NCI-H2107 treated with DMSO at 0.1 percent for 48 hours (cell line): ENCODE measurements at regions not wholly inside any gene's neighbourhood (a gene's known extent, or its start where the extent isn't known, plus 50 kb on each side); places are given as distances from the start of the nearest gene placed in this dataset.
"Not testable (repeated sequence)": the region's sequence is repeated elsewhere in the genome, so short reads cannot be mapped to it uniquely, and the experiment has no call there.

Experiments used
- DNase-seq: peaks from one replicate; lab custom pipeline; 2025; ENCODE audit not compliant: unreplicated experiment; lab: John Stamatoyannopoulos, UW

GRCh38 chrX:25618248-25618647 lies 519.9 kb upstream of the MAGEB18 start:
- no peak for DNase-seq

GRCh38 chrX:25640276-25640675 lies 497.9 kb upstream of the MAGEB18 start:
- DNase-seq, result no peak

GRCh38 chrX:25646156-25646555 lies 492.0 kb upstream of the MAGEB18 start:
- no peak for DNase-seq

GRCh38 chrX:25648790-25649189 lies 489.4 kb upstream of the MAGEB18 start:
- DNase-seq, result no peak

- no peak for DNase-seq
These were observed 487.8 kb upstream of the MAGEB18 start for GRCh38 chrX:25650216-25650820.

GRCh38 chrX:25659317-25659716 lies 478.8 kb upstream of the MAGEB18 start:
- DNase-seq, result no peak

- DNase-seq, result no peak
These were observed 474.4 kb upstream of the MAGEB18 start for GRCh38 chrX:25663701-25664100.

- no peak for DNase-seq
These were observed 472.7 kb upstream of the MAGEB18 start for GRCh38 chrX:25665431-25665830.

GRCh38 chrX:25667681-25668080 lies 470.5 kb upstream of the MAGEB18 start:
- no peak for DNase-seq

- DNase-seq, result no peak
These were observed 463.4 kb upstream of the MAGEB18 start for GRCh38 chrX:25674776-25675175.

- DNase-seq, result no peak
These were observed 436.3 kb upstream of the MAGEB18 start for GRCh38 chrX:25701876-25702275.

- DNase-seq, result no peak
These were observed 421.0 kb upstream of the MAGEB18 start for GRCh38 chrX:25717122-25717521.

GRCh38 chrX:25721564-25721963 lies 416.6 kb upstream of the MAGEB18 start:
- no peak for DNase-seq

- DNase-seq, result no peak
These were observed 411.6 kb upstream of the MAGEB18 start for GRCh38 chrX:25726539-25726938.

GRCh38 chrX:25733148-25733547 lies 405.0 kb upstream of the MAGEB18 start:
- DNase-seq, result no peak

GRCh38 chrX:25737540-25737939 lies 400.6 kb upstream of the MAGEB18 start:
- no peak for DNase-seq

- no peak for DNase-seq
These were observed 395.8 kb upstream of the MAGEB18 start for GRCh38 chrX:25742334-25742733.

GRCh38 chrX:25754399-25754798 lies 383.7 kb upstream of the MAGEB18 start:
- DNase-seq, result no peak

GRCh38 chrX:25755194-25755593 lies 382.9 kb upstream of the MAGEB18 start:
- no peak for DNase-seq

- no peak for DNase-seq
These were observed 375.5 kb upstream of the MAGEB18 start for GRCh38 chrX:25762656-25763055.

- not testable (repeated sequence) for DNase-seq
These were observed 366.3 kb upstream of the MAGEB18 start for GRCh38 chrX:25771853-25772252.

- not testable (repeated sequence) for DNase-seq
These were observed 340.3 kb upstream of the MAGEB18 start for GRCh38 chrX:25797796-25798195.

GRCh38 chrX:25805744-25806143 lies 332.4 kb upstream of the MAGEB18 start:
- no peak for DNase-seq
